ENCODE measurements at regions not wholly inside any gene's neighbourhood (a gene's known extent, or its start where the extent isn't known, plus 50 kb on each side); places are given as distances from the start of the nearest gene placed in this dataset.

GRCh38 chr18:43605224-43605623, 327.9 kb upstream of the SYT4 start:
- TF ChIP-seq GABPA (IDR thresholded peaks at IDR 0.05; ENCODE audit: low read depth) (no peak), CTCF (IDR thresholded peaks at IDR 0.05; ENCODE audit: insufficient read depth, low read length) (no peak), SPI1 (IDR thresholded peaks at IDR 0.05; ENCODE audit: borderline replicate concordance, low read depth) (no peak), REST (IDR thresholded peaks at IDR 0.05; ENCODE audit: insufficient replicate concordance, low read depth) (no peak), POLR2AphosphoS5 (IDR thresholded peaks at IDR 0.05; ENCODE audit: low read depth) (no peak)
- Histone ChIP-seq H3K27me3 (ENCODE audit: insufficient read depth, poor library complexity, severe bottlenecking) (no peaks in the 10 kb centered on the region), H3K4me3 (replicated peaks; ENCODE audit: insufficient read depth, low read length) (no peak overlapping the region), H3K27ac (replicated peaks) (no peak overlapping the region)
- DNase-seq (ENCODE audit: low read depth in 1 of 2, low spot score in 1 of 2): no peak

- no peak overlapping the region for H3K4me3 ChIP-seq (replicated peaks; ENCODE audit: insufficient read depth, low read length)
- DNase-seq (ENCODE audit: low read depth in 1 of 2, low spot score in 1 of 2): no peak
- no peaks in the 10 kb centered on the region for H3K27me3 ChIP-seq (ENCODE audit: insufficient read depth, poor library complexity, severe bottlenecking)
- TF ChIP-seq CTCF (IDR thresholded peaks at IDR 0.05; ENCODE audit: insufficient read depth, low read length) (no peak), SPI1 (IDR thresholded peaks at IDR 0.05; ENCODE audit: borderline replicate concordance, low read depth) (no peak), REST (IDR thresholded peaks at IDR 0.05; ENCODE audit: insufficient replicate concordance, low read depth) (no peak), POLR2AphosphoS5 (IDR thresholded peaks at IDR 0.05; ENCODE audit: low read depth) (no peak), GABPA (IDR thresholded peaks at IDR 0.05; ENCODE audit: low read depth) (no peak)
- H3K27ac ChIP-seq (replicated peaks): no peak overlapping the region
Observed at GRCh38 chr18:43606795-43607194, 329.5 kb upstream of the SYT4 start.

- no peaks in the 10 kb centered on the region for H3K27me3 ChIP-seq (ENCODE audit: insufficient read depth, poor library complexity, severe bottlenecking)
- peak; percentile 3 for TF ChIP-seq CTCF (IDR thresholded peaks at IDR 0.05; ENCODE audit: insufficient read depth, low read length)
- no peak for TF ChIP-seq SPI1 (IDR thresholded peaks at IDR 0.05; ENCODE audit: borderline replicate concordance, low read depth)
- no peak for DNase-seq (ENCODE audit: low read depth in 1 of 2, low spot score in 1 of 2)
Observed at GRCh38 chr18:43620936-43621335, 343.6 kb upstream of the SYT4 start.

GRCh38 chr18:43622024-43622423, 344.7 kb upstream of the SYT4 start:
- H3K27me3 ChIP-seq (ENCODE audit: insufficient read depth, poor library complexity, severe bottlenecking): no peaks in the 10 kb centered on the region
- no peak for TF ChIP-seq POLR2AphosphoS5 (IDR thresholded peaks at IDR 0.05; ENCODE audit: low read depth)
- no peak for TF ChIP-seq GABPA (IDR thresholded peaks at IDR 0.05; ENCODE audit: low read depth)
- TF ChIP-seq REST (IDR thresholded peaks at IDR 0.05; ENCODE audit: insufficient replicate concordance, low read depth): no peak
- TF ChIP-seq CTCF (IDR thresholded peaks at IDR 0.05; ENCODE audit: insufficient read depth, low read length): no peak
- TF ChIP-seq SPI1 (IDR thresholded peaks at IDR 0.05; ENCODE audit: borderline replicate concordance, low read depth): no peak
- H3K4me3 ChIP-seq (replicated peaks; ENCODE audit: insufficient read depth, low read length): no peak overlapping the region
- no peak for DNase-seq (ENCODE audit: low read depth in 1 of 2, low spot score in 1 of 2)
- H3K27ac ChIP-seq (replicated peaks): no peak overlapping the region

More at GRCh38 chr18:43620936-43621335, 343.6 kb upstream of the SYT4 start:
- H3K27ac ChIP-seq (replicated peaks): no peak overlapping the region
- H3K4me3 ChIP-seq (replicated peaks; ENCODE audit: insufficient read depth, low read length): no peak overlapping the region

Measured in HL-60 (cell line).